WTC11 (cell line): ENCODE measurements at regions not wholly inside any gene's neighbourhood (a gene's known extent, or its start where the extent isn't known, plus 50 kb on each side); places are given as distances from the start of the nearest gene placed in this dataset.

Source experiments
- CBFB ChIP-seq: sonication (generic); formaldehyde crosslinking; IDR thresholded peaks from 2 replicates; pipeline ENCODE4 v1.8.1; 2022; ENCODE audit warnings: mild to moderate bottlenecking, low read depth, missing genetic modification reagents
- RELA ChIP-seq: sonication (generic); formaldehyde crosslinking; IDR thresholded peaks from 2 replicates; pipeline ENCODE4 v1.8.1; 2022; ENCODE audit warnings: missing genetic modification reagents, mild to moderate bottlenecking, borderline replicate concordance
- TEAD4 ChIP-seq: sonication (generic); formaldehyde crosslinking; IDR thresholded peaks from 2 replicates; pipeline ENCODE4 v1.8.0; 2022; ENCODE audit warnings: mild to moderate bottlenecking, missing genetic modification reagents
- TF ChIP-seq, protein P1 (sequence below): fragments of 200-600 bp; IDR thresholded peaks from 2 replicates; pipeline ENCODE4 v1.8.0; 2022; ENCODE audit warnings: antibody characterized with exemption
- TF ChIP-seq, protein P2 (sequence below): sonication (generic); formaldehyde crosslinking; IDR thresholded peaks from 2 replicates; pipeline ENCODE4 v1.8.1; 2023; ENCODE audit warnings: mild to moderate bottlenecking, missing genetic modification reagents, moderate library complexity
- TF ChIP-seq, protein P3 (sequence below): sonication (generic); formaldehyde crosslinking; IDR thresholded peaks from 2 replicates; pipeline ENCODE4 v1.8.0; 2022; ENCODE audit warnings: mild to moderate bottlenecking, missing genetic modification reagents
- TF ChIP-seq, protein P4 (sequence below): sonication (generic); formaldehyde crosslinking; IDR thresholded peaks from 2 replicates; pipeline ENCODE4 v1.8.0; 2023; ENCODE audit warnings: missing genetic modification reagents, mild to moderate bottlenecking, borderline replicate concordance
- TF ChIP-seq, protein P5 (sequence below): sonication (generic); formaldehyde crosslinking; IDR thresholded peaks from 2 replicates; pipeline ENCODE4 v1.8.0; 2022; ENCODE audit warnings: missing genetic modification reagents

DNA sequence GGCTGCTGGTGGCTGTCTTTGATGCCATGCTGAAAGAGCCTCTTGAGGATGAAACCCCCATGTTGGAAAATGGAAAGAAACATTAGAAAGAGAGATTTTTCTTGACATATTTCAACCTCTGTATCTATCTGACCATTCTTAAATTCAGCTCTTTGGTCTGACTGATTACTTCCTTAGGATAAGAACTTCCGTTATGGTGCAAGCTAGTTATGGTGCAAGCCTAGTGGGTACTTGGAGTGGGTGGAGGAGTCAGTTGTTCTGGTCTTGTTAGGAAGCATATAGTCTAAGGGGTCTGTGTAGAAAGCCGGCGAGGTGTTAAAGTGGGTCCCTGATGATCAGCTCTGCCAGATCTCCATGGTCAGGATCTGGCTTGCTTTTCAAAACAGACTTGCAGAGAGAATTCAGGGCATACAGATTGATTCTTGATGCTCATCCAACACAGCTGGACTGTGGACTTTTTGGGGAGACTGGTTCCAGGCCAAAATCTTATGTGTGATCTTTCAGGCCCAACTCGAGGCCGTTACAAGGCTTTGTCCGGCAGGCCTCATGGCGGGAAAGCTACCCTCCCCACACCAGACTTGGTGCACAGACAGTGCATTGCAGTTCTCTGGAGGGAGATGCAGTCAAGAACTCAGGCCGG is 82.8 kb upstream of the BOD1L1 start:
- TF ChIP-seq, protein P1, sequence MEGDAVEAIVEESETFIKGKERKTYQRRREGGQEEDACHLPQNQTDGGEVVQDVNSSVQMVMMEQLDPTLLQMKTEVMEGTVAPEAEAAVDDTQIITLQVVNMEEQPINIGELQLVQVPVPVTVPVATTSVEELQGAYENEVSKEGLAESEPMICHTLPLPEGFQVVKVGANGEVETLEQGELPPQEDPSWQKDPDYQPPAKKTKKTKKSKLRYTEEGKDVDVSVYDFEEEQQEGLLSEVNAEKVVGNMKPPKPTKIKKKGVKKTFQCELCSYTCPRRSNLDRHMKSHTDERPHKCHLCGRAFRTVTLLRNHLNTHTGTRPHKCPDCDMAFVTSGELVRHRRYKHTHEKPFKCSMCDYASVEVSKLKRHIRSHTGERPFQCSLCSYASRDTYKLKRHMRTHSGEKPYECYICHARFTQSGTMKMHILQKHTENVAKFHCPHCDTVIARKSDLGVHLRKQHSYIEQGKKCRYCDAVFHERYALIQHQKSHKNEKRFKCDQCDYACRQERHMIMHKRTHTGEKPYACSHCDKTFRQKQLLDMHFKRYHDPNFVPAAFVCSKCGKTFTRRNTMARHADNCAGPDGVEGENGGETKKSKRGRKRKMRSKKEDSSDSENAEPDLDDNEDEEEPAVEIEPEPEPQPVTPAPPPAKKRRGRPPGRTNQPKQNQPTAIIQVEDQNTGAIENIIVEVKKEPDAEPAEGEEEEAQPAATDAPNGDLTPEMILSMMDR, result no peak
- TF ChIP-seq TEAD4 (CRISPR knock-in tag) (no peak), CBFB (CRISPR knock-in tag) (no peak), RELA (CRISPR knock-in tag) (no peak)
- TF ChIP-seq, protein P2, sequence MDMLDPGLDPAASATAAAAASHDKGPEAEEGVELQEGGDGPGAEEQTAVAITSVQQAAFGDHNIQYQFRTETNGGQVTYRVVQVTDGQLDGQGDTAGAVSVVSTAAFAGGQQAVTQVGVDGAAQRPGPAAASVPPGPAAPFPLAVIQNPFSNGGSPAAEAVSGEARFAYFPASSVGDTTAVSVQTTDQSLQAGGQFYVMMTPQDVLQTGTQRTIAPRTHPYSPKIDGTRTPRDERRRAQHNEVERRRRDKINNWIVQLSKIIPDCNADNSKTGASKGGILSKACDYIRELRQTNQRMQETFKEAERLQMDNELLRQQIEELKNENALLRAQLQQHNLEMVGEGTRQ, result no peak
- TF ChIP-seq, protein P3, sequence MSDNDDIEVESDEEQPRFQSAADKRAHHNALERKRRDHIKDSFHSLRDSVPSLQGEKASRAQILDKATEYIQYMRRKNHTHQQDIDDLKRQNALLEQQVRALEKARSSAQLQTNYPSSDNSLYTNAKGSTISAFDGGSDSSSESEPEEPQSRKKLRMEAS (CRISPR knock-in tag), result no peak
- TF ChIP-seq, protein P4, sequence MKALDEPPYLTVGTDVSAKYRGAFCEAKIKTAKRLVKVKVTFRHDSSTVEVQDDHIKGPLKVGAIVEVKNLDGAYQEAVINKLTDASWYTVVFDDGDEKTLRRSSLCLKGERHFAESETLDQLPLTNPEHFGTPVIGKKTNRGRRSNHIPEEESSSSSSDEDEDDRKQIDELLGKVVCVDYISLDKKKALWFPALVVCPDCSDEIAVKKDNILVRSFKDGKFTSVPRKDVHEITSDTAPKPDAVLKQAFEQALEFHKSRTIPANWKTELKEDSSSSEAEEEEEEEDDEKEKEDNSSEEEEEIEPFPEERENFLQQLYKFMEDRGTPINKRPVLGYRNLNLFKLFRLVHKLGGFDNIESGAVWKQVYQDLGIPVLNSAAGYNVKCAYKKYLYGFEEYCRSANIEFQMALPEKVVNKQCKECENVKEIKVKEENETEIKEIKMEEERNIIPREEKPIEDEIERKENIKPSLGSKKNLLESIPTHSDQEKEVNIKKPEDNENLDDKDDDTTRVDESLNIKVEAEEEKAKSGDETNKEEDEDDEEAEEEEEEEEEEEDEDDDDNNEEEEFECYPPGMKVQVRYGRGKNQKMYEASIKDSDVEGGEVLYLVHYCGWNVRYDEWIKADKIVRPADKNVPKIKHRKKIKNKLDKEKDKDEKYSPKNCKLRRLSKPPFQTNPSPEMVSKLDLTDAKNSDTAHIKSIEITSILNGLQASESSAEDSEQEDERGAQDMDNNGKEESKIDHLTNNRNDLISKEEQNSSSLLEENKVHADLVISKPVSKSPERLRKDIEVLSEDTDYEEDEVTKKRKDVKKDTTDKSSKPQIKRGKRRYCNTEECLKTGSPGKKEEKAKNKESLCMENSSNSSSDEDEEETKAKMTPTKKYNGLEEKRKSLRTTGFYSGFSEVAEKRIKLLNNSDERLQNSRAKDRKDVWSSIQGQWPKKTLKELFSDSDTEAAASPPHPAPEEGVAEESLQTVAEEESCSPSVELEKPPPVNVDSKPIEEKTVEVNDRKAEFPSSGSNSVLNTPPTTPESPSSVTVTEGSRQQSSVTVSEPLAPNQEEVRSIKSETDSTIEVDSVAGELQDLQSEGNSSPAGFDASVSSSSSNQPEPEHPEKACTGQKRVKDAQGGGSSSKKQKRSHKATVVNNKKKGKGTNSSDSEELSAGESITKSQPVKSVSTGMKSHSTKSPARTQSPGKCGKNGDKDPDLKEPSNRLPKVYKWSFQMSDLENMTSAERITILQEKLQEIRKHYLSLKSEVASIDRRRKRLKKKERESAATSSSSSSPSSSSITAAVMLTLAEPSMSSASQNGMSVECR, result no peak
- TF ChIP-seq, protein P5, sequence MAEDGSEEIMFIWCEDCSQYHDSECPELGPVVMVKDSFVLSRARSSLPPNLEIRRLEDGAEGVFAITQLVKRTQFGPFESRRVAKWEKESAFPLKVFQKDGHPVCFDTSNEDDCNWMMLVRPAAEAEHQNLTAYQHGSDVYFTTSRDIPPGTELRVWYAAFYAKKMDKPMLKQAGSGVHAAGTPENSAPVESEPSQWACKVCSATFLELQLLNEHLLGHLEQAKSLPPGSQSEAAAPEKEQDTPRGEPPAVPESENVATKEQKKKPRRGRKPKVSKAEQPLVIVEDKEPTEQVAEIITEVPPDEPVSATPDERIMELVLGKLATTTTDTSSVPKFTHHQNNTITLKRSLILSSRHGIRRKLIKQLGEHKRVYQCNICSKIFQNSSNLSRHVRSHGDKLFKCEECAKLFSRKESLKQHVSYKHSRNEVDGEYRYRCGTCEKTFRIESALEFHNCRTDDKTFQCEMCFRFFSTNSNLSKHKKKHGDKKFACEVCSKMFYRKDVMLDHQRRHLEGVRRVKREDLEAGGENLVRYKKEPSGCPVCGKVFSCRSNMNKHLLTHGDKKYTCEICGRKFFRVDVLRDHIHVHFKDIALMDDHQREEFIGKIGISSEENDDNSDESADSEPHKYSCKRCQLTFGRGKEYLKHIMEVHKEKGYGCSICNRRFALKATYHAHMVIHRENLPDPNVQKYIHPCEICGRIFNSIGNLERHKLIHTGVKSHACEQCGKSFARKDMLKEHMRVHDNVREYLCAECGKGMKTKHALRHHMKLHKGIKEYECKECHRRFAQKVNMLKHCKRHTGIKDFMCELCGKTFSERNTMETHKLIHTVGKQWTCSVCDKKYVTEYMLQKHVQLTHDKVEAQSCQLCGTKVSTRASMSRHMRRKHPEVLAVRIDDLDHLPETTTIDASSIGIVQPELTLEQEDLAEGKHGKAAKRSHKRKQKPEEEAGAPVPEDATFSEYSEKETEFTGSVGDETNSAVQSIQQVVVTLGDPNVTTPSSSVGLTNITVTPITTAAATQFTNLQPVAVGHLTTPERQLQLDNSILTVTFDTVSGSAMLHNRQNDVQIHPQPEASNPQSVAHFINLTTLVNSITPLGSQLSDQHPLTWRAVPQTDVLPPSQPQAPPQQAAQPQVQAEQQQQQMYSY (CRISPR knock-in tag), result no peak
